OCI-LY1 (cell line): ENCODE measurements at regions not wholly inside any gene's neighbourhood (a gene's known extent, or its start where the extent isn't known, plus 50 kb on each side); places are given as distances from the start of the nearest gene placed in this dataset.
"Not testable (repeated sequence)": the region's sequence is repeated elsewhere in the genome, so short reads cannot be mapped to it uniquely, and the experiment has no call there.

Experiments used
- EZH2 ChIP-seq: fragments of 200-600 bp; sonication (generic), shearing (Covaris generic); IDR thresholded peaks from 2 replicates; pipeline ENCODE4 v1.8.0; 2017; ENCODE audit warnings: borderline replicate concordance, mixed run types, mild to moderate bottlenecking, antibody characterized with exemption, low read length, moderate library complexity, mixed read lengths
- TF ChIP-seq, protein P1 (sequence below): fragments of 200-600 bp; sonication (generic), shearing (Covaris generic); IDR thresholded peaks from 2 replicates; pipeline ENCODE4 v1.5.1; 2017; ENCODE audit warnings: mild to moderate bottlenecking, antibody characterized with exemption, low read length, moderate library complexity, mixed read lengths

DNA sequence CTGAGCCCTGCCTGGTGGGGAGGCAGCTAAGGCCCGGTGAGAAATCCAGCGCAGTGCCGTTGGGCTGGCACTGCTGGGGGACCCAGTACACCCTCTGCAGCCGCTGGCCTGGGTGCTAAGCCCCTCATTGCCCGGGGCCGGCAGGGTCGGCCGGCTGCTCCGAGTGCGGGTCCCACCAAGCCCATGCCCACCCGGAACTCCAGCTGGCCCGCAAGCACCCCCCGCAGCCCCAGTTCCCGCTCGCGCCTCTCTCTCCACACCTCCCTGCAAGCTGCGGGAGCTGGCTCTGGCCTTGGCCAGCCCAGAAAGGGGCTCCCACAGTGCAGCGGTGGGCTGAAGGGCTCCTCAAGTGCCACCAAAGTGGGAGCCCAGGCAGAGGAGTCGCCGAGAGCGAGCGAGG lies 225.1 kb upstream of the ANKH start:
- TF ChIP-seq, protein P1, sequence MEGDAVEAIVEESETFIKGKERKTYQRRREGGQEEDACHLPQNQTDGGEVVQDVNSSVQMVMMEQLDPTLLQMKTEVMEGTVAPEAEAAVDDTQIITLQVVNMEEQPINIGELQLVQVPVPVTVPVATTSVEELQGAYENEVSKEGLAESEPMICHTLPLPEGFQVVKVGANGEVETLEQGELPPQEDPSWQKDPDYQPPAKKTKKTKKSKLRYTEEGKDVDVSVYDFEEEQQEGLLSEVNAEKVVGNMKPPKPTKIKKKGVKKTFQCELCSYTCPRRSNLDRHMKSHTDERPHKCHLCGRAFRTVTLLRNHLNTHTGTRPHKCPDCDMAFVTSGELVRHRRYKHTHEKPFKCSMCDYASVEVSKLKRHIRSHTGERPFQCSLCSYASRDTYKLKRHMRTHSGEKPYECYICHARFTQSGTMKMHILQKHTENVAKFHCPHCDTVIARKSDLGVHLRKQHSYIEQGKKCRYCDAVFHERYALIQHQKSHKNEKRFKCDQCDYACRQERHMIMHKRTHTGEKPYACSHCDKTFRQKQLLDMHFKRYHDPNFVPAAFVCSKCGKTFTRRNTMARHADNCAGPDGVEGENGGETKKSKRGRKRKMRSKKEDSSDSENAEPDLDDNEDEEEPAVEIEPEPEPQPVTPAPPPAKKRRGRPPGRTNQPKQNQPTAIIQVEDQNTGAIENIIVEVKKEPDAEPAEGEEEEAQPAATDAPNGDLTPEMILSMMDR = not testable (repeated sequence)
- not testable (repeated sequence) for TF ChIP-seq EZH2
